Transverse colon (tissue), 4 donors: ENCODE measurements at regions not wholly inside any gene's neighbourhood (a gene's known extent, or its start where the extent isn't known, plus 50 kb on each side); places are given as distances from the start of the nearest gene placed in this dataset.
"Not testable (repeated sequence)": the region's sequence is repeated elsewhere in the genome, so short reads cannot be mapped to it uniquely, and the experiment has no call there.

Experiments
- DNase-seq: peaks from one replicate; pipeline ENCODE4 v3.0.0-alpha.2; 2019
- H3K27ac ChIP-seq, 4 donors: fragments of 200-600 bp; sonication (generic); 2 replicates each; pipeline ENCODE4 v1.5.1; 2016 to 2018; ENCODE audit warnings: inconsistent platforms in 4 of 4
- H3K27me3 ChIP-seq: fragments of 200-600 bp; sonication (generic); 2 replicates; pipeline ENCODE4 v1.5.1; 2017; ENCODE audit warnings: inconsistent platforms
- H3K36me3 ChIP-seq, 4 donors: fragments of 200-600 bp; sonication (generic); 2 replicates each; pipeline ENCODE4 v1.5.1; 2017 to 2019; ENCODE audit warnings: inconsistent platforms in 4 of 4
- H3K4me1 ChIP-seq, 4 donors: fragments of 200-600 bp; sonication (generic); 2 replicates each; pipeline ENCODE4 v1.5.1; 2017 to 2020; ENCODE audit warnings: inconsistent platforms in 4 of 4
- H3K4me3 ChIP-seq, 4 donors: fragments of 200-600 bp; sonication (generic); 1 replicate in 1 of 4; 2 replicates in 3 of 4; pipeline versions ENCODE4 v1.5.1 to v1.6.1; 2017 to 2019; ENCODE audit warnings: inconsistent platforms in 4 of 4
- H3K9me3 ChIP-seq, 2 donors: fragments of 200-600 bp; sonication (generic); 2 replicates each; pipeline ENCODE4 v1.5.1; 2017 to 2019; ENCODE audit warnings: inconsistent platforms in 2 of 2
- EP300 ChIP-seq: sonication (generic); formaldehyde crosslinking; IDR thresholded peaks from one replicate; pipeline ENCODE4 v1.6.1; 2017; ENCODE audit warnings: antibody characterized with exemption, low read depth
- POLR2A ChIP-seq: fragments of 450-650 bp; IDR thresholded peaks from one replicate; pipeline ENCODE4 v1.6.1; 2016; ENCODE audit warnings: antibody characterized with exemption, mild to moderate bottlenecking, moderate library complexity
- POLR2AphosphoS5 ChIP-seq, 3 donors: sonication (generic); formaldehyde crosslinking; IDR thresholded peaks; one replicate each; pipeline ENCODE4 v1.6.1; 2016; ENCODE audit warnings: antibody characterized with exemption in 3 of 3
- WGBS, 2 donors: methylation state at CpG; one replicate each; pipeline ENCODE4 v1.1.5; 2018; ENCODE audit warnings: low coverage in 1 of 2; 5-methylcytosine and 5-hydroxymethylcytosine counted together
- in situ Hi-C, 4 donors: fragments of 200-750 bp; cut with MboI; loops; one replicate each; pipeline versions ENCODE4 v1.15.0 to v1.15.1; 2017; ENCODE audit warnings: low sequenced_read_pairs in 3 of 4, low pct_ligation_motif_present in 1 of 4, low pct_unique_long_range_greater_than_20kb in 1 of 4
- intact Hi-C: fragments of 100-400 bp; cut with DNase I; formaldehyde crosslinking; loops from one replicate; pipeline ENCODE4 v1.15.1; 2023; ENCODE audit warnings: low total_unique reads
- TF ChIP-seq, protein P1 (sequence below), 5 experiments: fragments of 200-600 bp in 3 of 5; fragments of 450-650 bp in 2 of 5; sonication (generic) in 3 of 5; IDR thresholded peaks; 1 replicate in 2 of 5; 2 replicates in 3 of 5; pipeline ENCODE4 v1.5.1; 2016 to 2017; ENCODE audit warnings: antibody characterized with exemption in 5 of 5, inconsistent platforms in 3 of 5, mild to moderate bottlenecking in 2 of 5, moderate library complexity in 1 of 5

DNA sequence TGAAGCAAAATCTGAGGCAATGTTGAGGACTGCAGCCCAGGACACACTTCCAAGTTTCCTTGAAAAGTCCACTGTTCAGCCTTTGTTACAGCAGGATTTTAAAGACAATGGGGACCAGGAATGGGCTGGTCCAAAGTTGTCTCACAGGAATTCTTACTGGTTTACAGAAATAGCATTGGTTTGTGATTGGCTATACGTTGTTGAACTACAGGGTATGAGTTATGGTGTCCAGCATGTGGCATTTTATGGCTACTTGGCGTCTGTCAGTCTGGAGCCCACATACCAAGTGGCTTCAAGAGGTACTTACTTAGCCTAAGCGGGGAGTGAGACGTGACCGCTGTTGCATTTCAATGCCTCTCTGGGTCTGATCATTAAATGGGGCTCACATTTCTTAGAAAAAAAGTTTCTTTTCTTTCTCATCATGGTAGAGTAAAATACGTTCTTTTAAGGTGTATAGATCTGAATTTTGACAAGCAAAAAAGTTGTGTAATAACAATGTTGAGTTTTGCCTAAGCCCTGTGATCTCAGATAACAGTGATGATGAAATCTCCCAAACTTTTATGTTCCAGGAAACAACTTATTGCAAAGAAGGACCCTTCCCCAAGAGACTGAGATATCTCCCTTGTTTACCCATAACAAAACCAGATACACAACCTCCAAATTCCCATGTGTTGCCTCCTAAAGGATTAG, 100.0 kb upstream of the TRIM24 start:
- in situ Hi-C loops (no loop called here), intact Hi-C loops (no loop called here)
- H3K4me3 ChIP-seq, result no peak overlapping the region
- no peak overlapping the region for H3K27ac ChIP-seq
- no peaks in the 10 kb centered on the region for H3K27me3 ChIP-seq
- H3K4me1 ChIP-seq, result no peaks in the 10 kb centered on the region
- no peaks in the 10 kb centered on the region for H3K36me3 ChIP-seq
- WGBS, 2 donors, result 77 to 90% methylated on average over 6 of the region's 6 CpGs
- TF ChIP-seq, protein P1, sequence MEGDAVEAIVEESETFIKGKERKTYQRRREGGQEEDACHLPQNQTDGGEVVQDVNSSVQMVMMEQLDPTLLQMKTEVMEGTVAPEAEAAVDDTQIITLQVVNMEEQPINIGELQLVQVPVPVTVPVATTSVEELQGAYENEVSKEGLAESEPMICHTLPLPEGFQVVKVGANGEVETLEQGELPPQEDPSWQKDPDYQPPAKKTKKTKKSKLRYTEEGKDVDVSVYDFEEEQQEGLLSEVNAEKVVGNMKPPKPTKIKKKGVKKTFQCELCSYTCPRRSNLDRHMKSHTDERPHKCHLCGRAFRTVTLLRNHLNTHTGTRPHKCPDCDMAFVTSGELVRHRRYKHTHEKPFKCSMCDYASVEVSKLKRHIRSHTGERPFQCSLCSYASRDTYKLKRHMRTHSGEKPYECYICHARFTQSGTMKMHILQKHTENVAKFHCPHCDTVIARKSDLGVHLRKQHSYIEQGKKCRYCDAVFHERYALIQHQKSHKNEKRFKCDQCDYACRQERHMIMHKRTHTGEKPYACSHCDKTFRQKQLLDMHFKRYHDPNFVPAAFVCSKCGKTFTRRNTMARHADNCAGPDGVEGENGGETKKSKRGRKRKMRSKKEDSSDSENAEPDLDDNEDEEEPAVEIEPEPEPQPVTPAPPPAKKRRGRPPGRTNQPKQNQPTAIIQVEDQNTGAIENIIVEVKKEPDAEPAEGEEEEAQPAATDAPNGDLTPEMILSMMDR (IDR thresholded peaks at IDR 0.05), result no peak
- TF ChIP-seq POLR2A, result no peak
- TF ChIP-seq EP300, result no peak
- no peak for TF ChIP-seq POLR2AphosphoS5 (IDR thresholded peaks at IDR 0.05)
- no peak for DNase-seq
- no peaks in the 10 kb centered on the region for H3K9me3 ChIP-seq

DNA sequence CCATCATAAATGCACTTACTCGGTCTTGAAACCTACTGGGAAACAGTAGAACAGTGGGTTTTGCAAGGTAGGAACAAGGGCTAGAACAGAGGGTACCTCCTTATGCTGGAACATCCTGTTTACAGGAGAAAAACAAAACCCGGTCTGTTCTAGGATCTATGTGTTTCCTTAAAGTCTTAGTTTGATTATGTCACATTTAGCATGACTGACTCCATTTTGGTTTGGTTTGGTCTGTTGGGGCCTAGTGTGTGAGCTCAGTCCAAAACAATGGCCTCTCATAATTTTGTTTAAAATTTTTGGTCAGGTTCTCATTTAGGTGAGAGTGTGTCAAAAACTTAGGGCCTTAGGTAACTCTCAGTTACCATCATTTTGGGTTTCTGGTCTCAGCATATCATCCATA, 96.3 kb upstream of the TRIM24 start:
- Histone ChIP-seq H3K36me3 (no peaks in the 10 kb centered on the region), H3K9me3 (peaks cover 0 to 5% of the 10 kb centered on the region in 2 donors), H3K27me3 (no peaks in the 10 kb centered on the region), H3K4me3 (no peak overlapping the region), H3K27ac (no peak overlapping the region), H3K4me1 (no peaks in the 10 kb centered on the region)
- DNase-seq, result no peak
- 79 to 83% methylated on average over 2 of the region's 2 CpGs for WGBS, 2 donors
- TF ChIP-seq POLR2A (no peak), EP300 (no peak), POLR2AphosphoS5 (IDR thresholded peaks at IDR 0.05) (no peak)
- TF ChIP-seq, protein P1 (IDR thresholded peaks at IDR 0.05), result no peak
- in situ Hi-C loops, result no loop called here
- intact Hi-C loops, result no loop called here

DNA sequence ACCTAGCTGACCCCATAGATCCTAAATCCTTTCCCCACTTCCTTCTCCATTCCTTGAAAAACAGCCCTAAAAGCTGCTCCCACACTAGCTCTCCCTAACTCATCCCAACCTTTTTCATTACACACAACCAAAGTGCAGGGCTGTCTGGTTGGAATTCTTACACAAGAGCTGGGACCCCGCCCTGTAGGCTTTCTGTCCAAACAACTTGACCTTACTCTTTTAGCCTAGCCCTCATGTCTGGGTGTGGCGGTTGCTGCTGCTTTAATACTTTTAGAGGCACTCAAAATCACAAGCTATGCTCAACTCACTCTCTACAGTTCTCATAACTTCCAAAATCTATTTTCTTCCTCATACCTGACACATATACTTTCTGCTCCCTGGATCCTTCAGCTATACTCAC, 93.9 kb upstream of the TRIM24 start:
- H3K9me3 ChIP-seq, result peaks cover 21 to 24% of the 10 kb centered on the region in 2 donors

DNA sequence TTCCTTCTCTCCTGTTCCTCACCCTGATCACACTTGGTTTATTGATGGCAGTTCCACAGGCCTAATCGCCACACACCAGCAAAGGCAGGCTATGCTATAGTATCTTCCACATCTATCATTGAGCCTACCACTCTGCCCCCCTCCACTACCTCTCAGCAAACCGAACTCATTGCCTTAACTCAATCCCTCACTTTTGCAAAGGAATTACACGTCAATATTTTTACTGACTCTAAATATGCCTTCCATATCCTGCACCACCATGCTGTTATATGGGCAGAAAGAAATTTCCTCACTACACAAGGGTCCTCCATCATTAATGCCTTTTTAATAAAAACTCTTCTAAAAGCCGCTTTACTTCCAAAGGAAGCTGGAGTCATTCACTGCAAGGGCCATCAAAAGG, 93.4 kb upstream of the TRIM24 start:
- H3K27me3 ChIP-seq, in situ Hi-C loops, DNase-seq, H3K36me3 ChIP-seq, H3K4me1 ChIP-seq, intact Hi-C loops, H3K27ac ChIP-seq, H3K4me3 ChIP-seq: not testable (repeated sequence)
- WGBS, 2 donors, result 88 to 90% methylated on average over 4 of the region's 4 CpGs
- peaks cover 22 to 30% of the 10 kb centered on the region in 2 donors for H3K9me3 ChIP-seq

More for the DNA sequence above, 93.9 kb upstream of the TRIM24 start:
- H3K36me3 ChIP-seq, in situ Hi-C loops, DNase-seq, H3K27ac ChIP-seq, H3K4me3 ChIP-seq, H3K4me1 ChIP-seq, intact Hi-C loops, H3K27me3 ChIP-seq: not testable (repeated sequence)
- 82 to 84% methylated on average over 2 of the region's 2 CpGs for WGBS, 2 donors

DNA sequence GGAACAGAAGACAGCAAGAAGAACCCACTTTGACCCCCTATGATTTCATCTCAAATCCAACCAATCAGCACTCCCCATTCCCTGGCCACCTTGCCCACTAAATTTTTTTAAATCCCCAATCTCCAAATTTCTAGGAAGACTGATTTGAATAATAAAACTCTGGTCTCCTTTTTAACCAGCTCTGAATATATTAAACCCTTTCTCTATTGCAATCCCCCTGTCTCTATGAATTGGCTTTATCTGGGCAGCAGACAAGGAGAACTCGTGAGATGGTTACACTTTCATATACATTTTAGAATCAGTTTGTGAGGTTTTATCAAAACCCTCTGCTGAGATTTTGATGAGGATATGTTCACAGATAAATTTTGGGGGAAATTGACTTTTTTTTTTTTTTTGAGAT, 90.3 kb upstream of the TRIM24 start:
- Histone ChIP-seq H3K9me3 (peaks cover 22 to 30% of the 10 kb centered on the region in 2 donors), H3K4me3 (no peak overlapping the region), H3K27ac (no peak overlapping the region), H3K4me1 (no peaks in the 10 kb centered on the region), H3K36me3 (no peaks in the 10 kb centered on the region), H3K27me3 (no peaks in the 10 kb centered on the region)
- in situ Hi-C loops, result no loop called here
- WGBS, 2 donors, result 67 to 85% methylated on average over 1 of the region's 1 CpG
- no peak for DNase-seq
- TF ChIP-seq, protein P1 (IDR thresholded peaks at IDR 0.05), result no peak
- TF ChIP-seq POLR2A, result no peak
- no peak for TF ChIP-seq EP300
- TF ChIP-seq POLR2AphosphoS5 (IDR thresholded peaks at IDR 0.05), result no peak
- intact Hi-C loops, result no loop called here
